ENCODE measurements at regions not wholly inside any gene's neighbourhood (a gene's known extent, or its start where the extent isn't known, plus 50 kb on each side); places are given as distances from the start of the nearest gene placed in this dataset.

- TF ChIP-seq CTCF (IDR thresholded peaks at IDR 0.05) = no peak
- TF ChIP-seq POLR2A (IDR thresholded peaks at IDR 0.05) = no peak
Observed at GRCh38 chrX:39667736-39668482, 429.8 kb downstream of the BCOR start.

Data from uterus (tissue), 2 donors.